ENCODE measurements at regions not wholly inside any gene's neighbourhood (a gene's known extent, or its start where the extent isn't known, plus 50 kb on each side); places are given as distances from the start of the nearest gene placed in this dataset.

GRCh38 chr18:52000435-52000834, 339.6 kb upstream of the DCC start:
- no peaks in the 10 kb centered on the region for H3K9me3 ChIP-seq
- no peaks in the 10 kb centered on the region for H3K27me3 ChIP-seq
- H3K27ac ChIP-seq, result no peak overlapping the region
- TF ChIP-seq EP300 (IDR thresholded peaks at IDR 0.05), result no peak
- TF ChIP-seq CTCF (IDR thresholded peaks at IDR 0.05), result no peak
- no peak for TF ChIP-seq POLR2A (IDR thresholded peaks at IDR 0.05)
- 94% methylated on average over 1 of the region's 1 CpG for WGBS, 2 donors
- no peaks in the 10 kb centered on the region for H3K4me1 ChIP-seq
- no peaks in the 10 kb centered on the region for H3K36me3 ChIP-seq
- H3K4me3 ChIP-seq, result no peak overlapping the region
- DNase-seq (ENCODE audit: low spot score in 2 of 2), result no peak

GRCh38 chr18:52001106-52001505, 338.9 kb upstream of the DCC start:
- DNase-seq (ENCODE audit: low spot score in 2 of 2), result no peak
- Histone ChIP-seq H3K27ac (no peak overlapping the region), H3K9me3 (no peaks in the 10 kb centered on the region), H3K27me3 (no peaks in the 10 kb centered on the region), H3K4me1 (no peaks in the 10 kb centered on the region), H3K36me3 (no peaks in the 10 kb centered on the region), H3K4me3 (no peak overlapping the region)
- WGBS, 2 donors, result 68 to 70% methylated on average over 1 of the region's 1 CpG
- TF ChIP-seq CTCF (IDR thresholded peaks at IDR 0.05), result no peak
- TF ChIP-seq EP300 (IDR thresholded peaks at IDR 0.05), result no peak
- no peak for TF ChIP-seq POLR2A (IDR thresholded peaks at IDR 0.05)

- WGBS, 2 donors, result 80 to 81% methylated on average over 6 of the region's 6 CpGs
- no peaks in the 10 kb centered on the region for H3K4me1 ChIP-seq
- TF ChIP-seq EP300 (IDR thresholded peaks at IDR 0.05) (no peak), POLR2A (IDR thresholded peaks at IDR 0.05) (no peak), CTCF (IDR thresholded peaks at IDR 0.05) (no peak)
- no peaks in the 10 kb centered on the region for H3K27me3 ChIP-seq
- no peaks in the 10 kb centered on the region for H3K36me3 ChIP-seq
- H3K4me3 ChIP-seq, result no peak overlapping the region
- no peak overlapping the region for H3K27ac ChIP-seq
- no peak for DNase-seq (ENCODE audit: low spot score in 2 of 2)
- H3K9me3 ChIP-seq, result no peaks in the 10 kb centered on the region
Measured at GRCh38 chr18:52002600-52002999, 337.4 kb upstream of the DCC start.

- no peaks in the 10 kb centered on the region for H3K4me1 ChIP-seq
- no peak overlapping the region for H3K4me3 ChIP-seq
- H3K27me3 ChIP-seq, result no peaks in the 10 kb centered on the region
- H3K27ac ChIP-seq, result no peak overlapping the region
- DNase-seq (ENCODE audit: low spot score in 2 of 2), result no peak
- H3K36me3 ChIP-seq, result no peaks in the 10 kb centered on the region
- TF ChIP-seq POLR2A (IDR thresholded peaks at IDR 0.05) (no peak), CTCF (IDR thresholded peaks at IDR 0.05) (no peak), EP300 (IDR thresholded peaks at IDR 0.05) (no peak)
- WGBS, 2 donors, result 64 to 70% methylated on average over 2 of the region's 2 CpGs
- no peaks in the 10 kb centered on the region for H3K9me3 ChIP-seq
Measured at GRCh38 chr18:52007105-52007504, 332.9 kb upstream of the DCC start.

- Histone ChIP-seq H3K4me3 (no peak overlapping the region), H3K27ac (no peak overlapping the region), H3K27me3 (no peaks in the 10 kb centered on the region), H3K4me1 (no peaks in the 10 kb centered on the region), H3K9me3 (no peaks in the 10 kb centered on the region), H3K36me3 (no peaks in the 10 kb centered on the region)
- no peak for TF ChIP-seq POLR2A (IDR thresholded peaks at IDR 0.05)
- no peak for TF ChIP-seq CTCF (IDR thresholded peaks at IDR 0.05)
- no peak for TF ChIP-seq EP300 (IDR thresholded peaks at IDR 0.05)
- 56 to 65% methylated on average over 3 of the region's 3 CpGs for WGBS, 2 donors
- no peak for DNase-seq (ENCODE audit: low spot score in 2 of 2)
Measured at GRCh38 chr18:52008330-52008729, 331.7 kb upstream of the DCC start.
